ENCODE measurements at regions not wholly inside any gene's neighbourhood (a gene's known extent, or its start where the extent isn't known, plus 50 kb on each side); places are given as distances from the start of the nearest gene placed in this dataset.

- H3K4me3 ChIP-seq (ENCODE audit: control insufficient read depth in 1 of 2, extremely low read depth in 1 of 2, low read length in 1 of 2) = peak overlapping the region; percentile 51 to 60
- H3K27ac ChIP-seq (ENCODE audit: low read length) = peak overlapping the region; percentile 85
- Mint-ChIP-seq H3K36me3 (no peaks in the 10 kb centered on the region), H3K4me1 (peaks cover 42 to 49% (median 45%) of the 10 kb centered on the region in 3 donors), H3K27me3 (no peaks in the 10 kb centered on the region), H3K4me3 (peak overlapping the region; percentile 82 to 90 (median 86)), H3K9me3 (no peaks in the 10 kb centered on the region), H3K27ac (peak overlapping the region; percentile 97 to 98)
- DNase-seq (peak in 34 of 35 experiments; percentile 4 to 52 (median 26)), ATAC-seq (replicated peaks in 1 of 4) (peak; percentile 69 to 76 (median 74))
- no peaks in the 10 kb centered on the region for H3K9me3 ChIP-seq
- no peaks in the 10 kb centered on the region for H3K36me3 ChIP-seq (ENCODE audit: control insufficient read depth in 2 of 2, extremely low read depth in 1 of 2, insufficient read depth in 1 of 2, low read length in 1 of 2)
- POLR2A ChIA-PET = interaction anchor here in 1 of 2 donors (0.5 kb wide), 1 partner anchor 11 kb away, joined by 4 read pairs; no protein-coding TSS in a partner anchor
- H3K4me1 ChIP-seq (ENCODE audit: control insufficient read depth in 1 of 2, extremely low read depth in 1 of 2, insufficient read depth in 2 of 2, low read length in 2 of 2) = peaks cover 7 to 29% of the 10 kb centered on the region in 2 experiments
- 3% methylated on average over 5 of the region's 18 CpGs for WGBS (ENCODE audit: insufficient coverage)
- CTCF ChIA-PET = interaction anchor here in 1 of 2 donors (0.6 kb wide), 1 partner anchor 12 kb away, joined by 3 read pairs; no protein-coding TSS in a partner anchor
- H3K27me3 ChIP-seq (replicated peaks in 1 of 2; ENCODE audit: control insufficient read depth in 2 of 2, extremely low read depth in 1 of 2, insufficient read depth in 2 of 2, low read length in 1 of 2) = no peaks in the 10 kb centered on the region
Observed at GRCh38 chr21:35528116-35529042, 479.3 kb upstream of the RUNX1 start.

- DNase-seq (no peak), ATAC-seq (replicated peaks in 1 of 4) (no peak)
- H3K27ac Mint-ChIP-seq = peak overlapping the region; percentile 28 to 98
- WGBS (ENCODE audit: insufficient coverage) = no CpG with 5 or more reads among the region's 1 CpG
- H3K36me3 Mint-ChIP-seq = no peaks in the 10 kb centered on the region
- Histone ChIP-seq H3K4me1 (ENCODE audit: control insufficient read depth in 1 of 2, extremely low read depth in 1 of 2, insufficient read depth in 2 of 2, low read length in 2 of 2) (peaks cover 7 to 29% of the 10 kb centered on the region in 2 experiments), H3K27ac (ENCODE audit: low read length) (no peak overlapping the region), H3K36me3 (ENCODE audit: control insufficient read depth in 2 of 2, extremely low read depth in 1 of 2, insufficient read depth in 1 of 2, low read length in 1 of 2) (no peaks in the 10 kb centered on the region), H3K4me3 (ENCODE audit: control insufficient read depth in 1 of 2, extremely low read depth in 1 of 2, low read length in 1 of 2) (no peak overlapping the region), H3K27me3 (replicated peaks in 1 of 2; ENCODE audit: control insufficient read depth in 2 of 2, extremely low read depth in 1 of 2, insufficient read depth in 2 of 2, low read length in 1 of 2) (no peaks in the 10 kb centered on the region), H3K9me3 (no peaks in the 10 kb centered on the region)
- H3K27me3 Mint-ChIP-seq = no peaks in the 10 kb centered on the region
- peaks cover 42 to 49% (median 45%) of the 10 kb centered on the region in 3 donors for H3K4me1 Mint-ChIP-seq
- ChIA-PET CTCF (no interaction called here), POLR2A (interaction anchor here in 1 of 2 donors (0.5 kb wide), 1 partner anchor 10 kb away, joined by 4 read pairs; no protein-coding TSS in a partner anchor)
- H3K9me3 Mint-ChIP-seq = no peaks in the 10 kb centered on the region
- H3K4me3 Mint-ChIP-seq = peak overlapping the region in 1 of 3 donors; percentile 90
Observed at GRCh38 chr21:35527358-35527757, 478.3 kb upstream of the RUNX1 start.

GRCh38 chr21:35525443-35525842, 476.3 kb upstream of the RUNX1 start:
- ATAC-seq (replicated peaks in 1 of 4) = peak in 2 of 4 experiments; percentile 27 to 57
- no peak overlapping the region for H3K27ac ChIP-seq (ENCODE audit: low read length)
- CTCF ChIA-PET = no interaction called here

GRCh38 chr21:35521852-35522505, 472.9 kb upstream of the RUNX1 start:
- H3K9me3 Mint-ChIP-seq = no peaks in the 10 kb centered on the region
- Histone ChIP-seq H3K36me3 (ENCODE audit: control insufficient read depth in 2 of 2, extremely low read depth in 1 of 2, insufficient read depth in 1 of 2, low read length in 1 of 2) (no peaks in the 10 kb centered on the region), H3K27ac (ENCODE audit: low read length) (no peak overlapping the region), H3K27me3 (replicated peaks in 1 of 2; ENCODE audit: control insufficient read depth in 2 of 2, extremely low read depth in 1 of 2, insufficient read depth in 2 of 2, low read length in 1 of 2) (no peaks in the 10 kb centered on the region), H3K4me3 (ENCODE audit: control insufficient read depth in 1 of 2, extremely low read depth in 1 of 2, low read length in 1 of 2) (no peak overlapping the region), H3K9me3 (no peaks in the 10 kb centered on the region), H3K4me1 (ENCODE audit: control insufficient read depth in 1 of 2, extremely low read depth in 1 of 2, insufficient read depth in 2 of 2, low read length in 2 of 2) (peaks cover 0 to 4% of the 10 kb centered on the region in 2 experiments)
- DNase-seq (no peak), ATAC-seq (replicated peaks in 1 of 4) (no peak)
- no peak overlapping the region for H3K4me3 Mint-ChIP-seq
- H3K27ac Mint-ChIP-seq = no peak overlapping the region
- ChIA-PET CTCF (no interaction called here), POLR2A (no interaction called here)
- H3K36me3 Mint-ChIP-seq = no peaks in the 10 kb centered on the region
- H3K4me1 Mint-ChIP-seq = peaks cover 17 to 26% (median 25%) of the 10 kb centered on the region in 3 donors
- 80% methylated on average over 1 of the region's 10 CpGs for WGBS (ENCODE audit: insufficient coverage)
- H3K27me3 Mint-ChIP-seq = peaks cover 0 to 3% of the 10 kb centered on the region in 2 donors

More at GRCh38 chr21:35525443-35525842, 476.3 kb upstream of the RUNX1 start:
- 7% methylated on average over 2 of the region's 2 CpGs for WGBS (ENCODE audit: insufficient coverage)
- peaks cover 42 to 49% (median 44%) of the 10 kb centered on the region in 3 donors for H3K4me1 Mint-ChIP-seq
- POLR2A ChIA-PET = no interaction called here
- H3K27ac Mint-ChIP-seq = peak overlapping the region; percentile 54 to 56
- no peaks in the 10 kb centered on the region for H3K36me3 ChIP-seq (ENCODE audit: control insufficient read depth in 2 of 2, extremely low read depth in 1 of 2, insufficient read depth in 1 of 2, low read length in 1 of 2)
- no peaks in the 10 kb centered on the region for H3K27me3 ChIP-seq (replicated peaks in 1 of 2; ENCODE audit: control insufficient read depth in 2 of 2, extremely low read depth in 1 of 2, insufficient read depth in 2 of 2, low read length in 1 of 2)
- no peaks in the 10 kb centered on the region for H3K36me3 Mint-ChIP-seq
- no peaks in the 10 kb centered on the region for H3K27me3 Mint-ChIP-seq
- no peaks in the 10 kb centered on the region for H3K9me3 ChIP-seq
- DNase-seq = peak in 3 of 35 experiments; percentile 12 to 22 (median 13)
- H3K4me3 Mint-ChIP-seq = no peak overlapping the region
- no peak overlapping the region for H3K4me3 ChIP-seq (ENCODE audit: control insufficient read depth in 1 of 2, extremely low read depth in 1 of 2, low read length in 1 of 2)
- H3K9me3 Mint-ChIP-seq = no peaks in the 10 kb centered on the region
- peaks cover 7 to 29% of the 10 kb centered on the region in 2 experiments for H3K4me1 ChIP-seq (ENCODE audit: control insufficient read depth in 1 of 2, extremely low read depth in 1 of 2, insufficient read depth in 2 of 2, low read length in 2 of 2)

GRCh38 chr21:35521293-35521692, 472.2 kb upstream of the RUNX1 start:
- Mint-ChIP-seq H3K9me3 (no peaks in the 10 kb centered on the region), H3K36me3 (no peaks in the 10 kb centered on the region), H3K27me3 (peaks cover 0 to 3% of the 10 kb centered on the region in 2 donors), H3K27ac (no peak overlapping the region), H3K4me1 (peaks cover 17 to 24% (median 23%) of the 10 kb centered on the region in 3 donors), H3K4me3 (no peak overlapping the region)
- ATAC-seq (replicated peaks in 1 of 4) (no peak), DNase-seq (no peak)
- H3K27me3 ChIP-seq (replicated peaks in 1 of 2; ENCODE audit: control insufficient read depth in 2 of 2, extremely low read depth in 1 of 2, insufficient read depth in 2 of 2, low read length in 1 of 2) = no peaks in the 10 kb centered on the region
- H3K9me3 ChIP-seq = no peaks in the 10 kb centered on the region
- POLR2A ChIA-PET = no interaction called here
- peaks cover 0 to 4% of the 10 kb centered on the region in 2 experiments for H3K4me1 ChIP-seq (ENCODE audit: control insufficient read depth in 1 of 2, extremely low read depth in 1 of 2, insufficient read depth in 2 of 2, low read length in 2 of 2)
- H3K4me3 ChIP-seq (ENCODE audit: control insufficient read depth in 1 of 2, extremely low read depth in 1 of 2, low read length in 1 of 2) = no peak overlapping the region
- WGBS (ENCODE audit: insufficient coverage) = 97% methylated on average over 4 of the region's 4 CpGs
- CTCF ChIA-PET = interaction anchor here in 1 of 2 donors (0.7 kb wide), 1 partner anchor 305 kb away, joined by 3 read pairs; no protein-coding TSS in a partner anchor
- H3K36me3 ChIP-seq (ENCODE audit: control insufficient read depth in 2 of 2, extremely low read depth in 1 of 2, insufficient read depth in 1 of 2, low read length in 1 of 2) = no peaks in the 10 kb centered on the region
- H3K27ac ChIP-seq (ENCODE audit: low read length) = no peak overlapping the region

- CTCF ChIA-PET = interaction anchor here in 1 of 2 donors (0.7 kb wide), 1 partner anchor 304 kb away, joined by 3 read pairs; no protein-coding TSS in a partner anchor
- Histone ChIP-seq H3K9me3 (no peaks in the 10 kb centered on the region), H3K4me1 (ENCODE audit: control insufficient read depth in 1 of 2, extremely low read depth in 1 of 2, insufficient read depth in 2 of 2, low read length in 2 of 2) (peaks cover 0 to 4% of the 10 kb centered on the region in 2 experiments), H3K27me3 (replicated peaks in 1 of 2; ENCODE audit: control insufficient read depth in 2 of 2, extremely low read depth in 1 of 2, insufficient read depth in 2 of 2, low read length in 1 of 2) (no peaks in the 10 kb centered on the region), H3K36me3 (ENCODE audit: control insufficient read depth in 2 of 2, extremely low read depth in 1 of 2, insufficient read depth in 1 of 2, low read length in 1 of 2) (no peaks in the 10 kb centered on the region), H3K27ac (ENCODE audit: low read length) (no peak overlapping the region), H3K4me3 (ENCODE audit: control insufficient read depth in 1 of 2, extremely low read depth in 1 of 2, low read length in 1 of 2) (no peak overlapping the region)
- no peaks in the 10 kb centered on the region for H3K9me3 Mint-ChIP-seq
- H3K4me1 Mint-ChIP-seq = peaks cover 16 to 22% (median 21%) of the 10 kb centered on the region in 3 donors
- POLR2A ChIA-PET = no interaction called here
- H3K27ac Mint-ChIP-seq = no peak overlapping the region
- H3K27me3 Mint-ChIP-seq = peaks cover 0 to 3% of the 10 kb centered on the region in 2 donors
- H3K36me3 Mint-ChIP-seq = no peaks in the 10 kb centered on the region
- ATAC-seq (replicated peaks in 1 of 4) (no peak), DNase-seq (no peak)
- no CpG with 5 or more reads among the region's 1 CpG for WGBS (ENCODE audit: insufficient coverage)
- H3K4me3 Mint-ChIP-seq = no peak overlapping the region
Observed at GRCh38 chr21:35520856-35521255, 471.8 kb upstream of the RUNX1 start.
